Activated CD4-positive, alpha-beta T cell treated with anti-CD3 and anti-CD28 coated beads, Interleukin-10, Interleukin-2, amounts not matched to agents 100 ng/mL and 50 ng/mL, durations not matched to agents 16 hours and 8 hours (primary cell): ENCODE measurements at regions not wholly inside any gene's neighbourhood (a gene's known extent, or its start where the extent isn't known, plus 50 kb on each side); places are given as distances from the start of the nearest gene placed in this dataset.
A peak's percentile ranks its signal among the peaks of the same experiment; 100 is the strongest.
"Not testable (repeated sequence)": the region's sequence is repeated elsewhere in the genome, so short reads cannot be mapped to it uniquely, and the experiment has no call there.

Experiments used
- DNase-seq: peaks from one replicate; pipeline ENCODE4 v3.0.0-alpha.2; 2020

DNA sequence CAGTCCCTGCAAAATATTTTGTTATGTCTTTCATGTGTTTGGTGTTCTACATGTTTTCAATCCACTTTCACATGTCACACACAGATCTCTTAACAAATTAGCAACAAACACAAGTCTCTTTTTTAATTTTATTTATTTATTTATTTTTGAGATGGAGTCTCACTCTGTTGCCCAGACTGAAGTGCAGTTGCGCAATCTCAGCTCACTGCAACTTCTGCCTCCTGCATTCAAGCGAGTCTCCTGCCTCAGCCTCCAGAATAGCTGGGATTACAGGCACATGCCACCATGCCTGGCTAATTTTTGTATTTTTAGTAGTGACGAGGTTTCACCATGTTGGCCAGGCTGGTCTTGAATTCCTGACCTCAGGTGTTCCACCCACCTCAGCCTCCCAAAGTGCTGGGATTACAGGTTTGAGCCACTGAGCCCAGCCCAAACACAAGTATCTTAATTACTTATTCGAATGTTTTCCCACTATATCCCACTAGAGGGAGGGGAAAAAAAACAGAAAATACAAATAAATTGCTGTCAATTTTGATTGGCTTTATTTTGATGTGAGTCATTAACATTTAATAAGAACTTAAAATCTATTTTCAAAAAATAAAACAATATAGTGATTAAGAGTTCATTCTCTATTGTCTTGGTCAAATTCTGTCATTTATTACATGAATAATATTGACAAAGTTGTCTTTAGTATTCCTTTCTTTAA lies 1641.0 kb upstream of the CELF4 start:
- DNase-seq: not testable (repeated sequence)

DNA sequence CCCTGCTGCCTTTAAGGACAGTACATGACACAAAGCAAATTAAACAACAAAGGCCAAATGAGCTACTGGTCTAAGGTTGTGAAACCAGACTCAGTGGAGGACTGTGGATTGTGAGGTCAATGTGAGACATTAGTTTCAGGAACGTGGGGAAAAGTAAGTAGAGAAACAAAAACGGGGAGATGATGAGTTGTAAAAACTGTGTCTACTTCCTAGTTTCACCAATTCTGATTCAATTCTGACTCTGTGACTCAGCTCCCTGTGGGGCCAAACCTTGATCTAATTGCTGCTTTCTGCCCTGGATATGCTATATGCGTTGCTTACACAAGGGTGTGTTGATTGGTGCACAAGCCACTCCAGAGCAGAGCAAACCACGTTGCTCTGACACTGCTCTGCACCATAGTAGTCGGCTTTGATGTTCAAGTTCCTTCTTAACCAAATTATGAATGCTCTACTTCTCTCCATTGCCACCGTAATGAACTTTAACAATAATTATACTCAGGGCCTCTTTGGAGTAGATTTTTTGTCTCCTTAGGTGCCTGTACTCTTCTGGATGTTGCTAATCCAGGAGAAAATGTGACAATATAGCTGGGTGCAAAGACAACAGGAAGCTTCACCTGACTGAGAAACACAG lies 1640.1 kb upstream of the CELF4 start:
- peak; percentile 9 for DNase-seq

DNA sequence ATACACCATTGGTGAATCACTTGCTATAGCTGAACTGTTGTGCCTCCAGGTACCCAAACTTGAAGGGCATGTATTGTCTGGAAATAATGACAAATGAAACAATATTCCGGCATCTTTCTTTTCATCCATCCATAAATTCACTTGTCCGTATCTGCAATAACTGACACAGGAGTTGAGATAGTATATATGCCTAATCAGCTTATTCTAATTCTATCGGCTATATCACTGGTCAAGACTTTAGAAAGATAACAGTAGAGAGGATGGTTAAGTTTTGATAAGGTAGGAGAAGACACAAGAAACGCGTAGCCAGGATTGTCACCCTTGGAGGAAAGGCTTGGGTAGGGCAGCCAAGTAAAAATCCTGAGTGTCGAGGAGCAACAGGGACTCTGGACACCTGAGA lies 1634.6 kb upstream of the CELF4 start:
- DNase-seq: no peak

DNA sequence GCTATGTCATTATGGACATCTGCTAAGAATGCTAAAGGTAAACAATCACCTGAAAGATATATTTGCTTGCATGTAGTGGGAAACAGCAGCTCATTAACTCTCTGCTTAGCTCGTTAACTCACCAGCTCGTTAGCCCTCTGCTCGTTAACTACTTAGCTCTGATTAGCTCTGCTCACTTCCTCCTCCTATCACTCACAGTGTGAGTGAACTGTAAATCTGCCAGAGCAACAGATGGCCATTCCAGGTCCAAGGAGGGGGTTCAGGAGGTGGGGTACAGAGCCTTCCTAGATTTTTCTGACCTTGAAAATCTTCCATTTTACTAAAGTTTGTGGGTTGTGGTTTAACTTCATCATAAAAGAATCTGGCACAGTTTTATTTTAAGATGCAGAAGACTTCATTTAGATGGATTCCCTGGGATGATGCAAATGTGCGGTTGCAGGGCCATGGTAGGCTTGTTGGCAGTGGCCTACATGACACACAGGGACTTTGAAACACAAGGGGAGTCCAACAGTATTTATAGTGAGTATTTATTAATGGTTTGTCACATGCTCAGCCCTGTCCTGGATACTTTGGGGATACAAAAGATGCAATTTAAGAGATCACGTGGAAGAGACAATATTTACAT lies 1633.7 kb upstream of the CELF4 start:
- no peak for DNase-seq

DNA sequence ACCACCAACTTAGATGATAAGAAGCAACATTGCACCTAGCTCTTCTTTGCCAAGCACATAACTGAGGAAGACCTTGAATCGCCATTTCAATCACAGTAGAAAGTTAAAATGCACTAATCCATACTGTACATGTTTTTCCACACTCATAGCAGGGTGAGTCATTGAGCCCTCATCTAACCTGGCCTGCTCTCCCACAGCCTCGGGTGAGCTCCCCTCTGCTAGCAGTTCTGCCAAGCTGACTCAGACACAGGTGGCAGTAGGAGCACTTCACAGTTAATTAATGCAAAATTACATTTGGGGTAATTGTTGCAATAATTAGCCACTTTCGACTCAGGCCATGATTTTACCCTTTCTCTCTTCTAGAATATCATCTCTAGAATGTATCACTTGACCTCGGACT lies 1632.8 kb upstream of the CELF4 start:
- no peak for DNase-seq

DNA sequence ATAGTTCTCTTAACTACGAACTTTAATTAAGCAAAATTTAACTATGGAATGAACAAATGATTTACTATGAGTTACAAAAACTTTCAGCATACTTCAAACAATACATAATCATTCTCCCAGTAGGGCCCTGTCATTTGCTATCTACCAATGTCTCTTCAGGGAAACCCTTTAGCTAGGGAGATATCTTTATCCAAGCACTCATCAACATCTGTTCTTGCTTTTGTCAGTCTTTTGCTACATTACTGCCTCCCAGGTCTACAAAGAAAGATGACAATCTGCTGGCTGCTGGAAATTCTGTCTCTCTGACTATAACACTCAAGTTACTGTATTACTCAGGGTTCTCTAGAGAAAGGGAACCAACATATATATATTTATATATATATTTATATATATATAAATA lies 1626.3 kb upstream of the CELF4 start:
- DNase-seq: no peak

DNA sequence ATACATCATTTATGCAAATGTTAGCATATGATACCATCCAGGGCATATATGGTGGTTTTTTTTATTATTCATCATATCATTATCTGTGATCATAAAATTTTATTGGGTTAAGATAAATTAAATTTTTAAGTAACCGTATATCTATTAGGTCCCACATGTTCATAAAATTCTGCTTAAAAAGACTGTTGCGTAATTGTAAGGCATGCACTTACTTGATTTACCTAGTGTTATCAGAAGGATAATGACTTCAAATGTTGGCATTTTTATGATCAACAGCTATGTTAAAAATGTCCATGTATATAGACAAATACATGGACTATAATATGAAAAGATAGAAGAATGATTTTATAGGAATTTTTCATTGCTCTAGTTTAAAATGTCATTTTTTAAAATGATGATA lies 1625.5 kb upstream of the CELF4 start:
- no peak for DNase-seq

DNA sequence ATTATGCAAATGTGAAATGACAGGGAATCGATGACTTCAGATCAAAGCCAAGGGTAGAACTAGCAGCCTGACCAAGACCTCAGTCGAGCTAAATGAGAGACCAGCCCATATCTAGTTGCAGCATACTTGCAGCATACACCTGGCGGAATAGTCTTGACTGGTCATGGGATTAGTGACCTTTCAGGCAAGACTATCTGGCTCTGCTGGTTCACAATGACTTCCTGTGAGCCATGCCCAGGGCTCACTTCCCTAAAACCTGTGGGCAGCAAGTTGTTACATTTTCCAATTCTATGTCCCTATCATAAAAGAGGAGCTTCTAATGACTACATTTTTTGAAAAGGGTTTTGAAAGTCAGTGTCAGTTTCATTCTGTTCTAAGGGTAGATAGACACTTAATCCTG lies 1624.9 kb upstream of the CELF4 start:
- DNase-seq: no peak

DNA sequence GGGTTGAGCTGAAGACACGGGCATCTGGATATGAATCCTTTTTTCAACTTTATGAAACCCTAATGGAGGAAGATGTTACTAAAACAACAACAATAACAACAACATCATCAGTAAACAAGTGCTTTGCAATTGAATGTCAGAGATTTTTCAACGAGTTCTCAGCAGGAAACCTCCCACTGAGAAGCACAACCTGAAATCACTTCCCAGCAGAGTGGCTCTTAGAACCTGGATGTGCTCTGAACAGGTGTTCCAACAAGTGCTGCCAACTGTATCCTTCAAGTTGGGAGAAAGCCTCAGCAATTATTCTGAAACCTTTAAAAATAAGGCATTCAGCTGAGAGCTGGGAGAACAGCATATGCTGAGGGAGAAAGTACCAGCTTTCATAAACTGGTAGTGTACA lies 1622.7 kb upstream of the CELF4 start:
- DNase-seq: no peak

DNA sequence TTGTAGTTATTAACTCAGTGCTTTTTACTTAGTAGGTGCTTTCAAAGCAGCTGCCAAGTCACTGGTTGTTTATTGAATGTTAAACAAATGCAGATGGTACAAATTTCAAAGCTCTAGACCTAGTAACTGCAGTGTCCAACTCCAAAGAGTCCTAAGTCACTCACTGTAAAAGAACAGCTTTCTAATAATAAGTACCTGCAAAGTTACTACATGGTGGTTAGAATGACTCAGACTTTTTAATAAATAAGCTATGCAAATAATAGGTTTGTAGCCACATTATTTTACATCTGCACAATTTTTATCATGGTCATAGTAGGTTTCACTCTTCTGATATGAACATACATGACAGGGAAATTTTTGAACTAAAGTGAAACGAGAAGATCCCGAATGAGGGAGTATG lies 1620.4 kb upstream of the CELF4 start:
- DNase-seq: no peak

DNA sequence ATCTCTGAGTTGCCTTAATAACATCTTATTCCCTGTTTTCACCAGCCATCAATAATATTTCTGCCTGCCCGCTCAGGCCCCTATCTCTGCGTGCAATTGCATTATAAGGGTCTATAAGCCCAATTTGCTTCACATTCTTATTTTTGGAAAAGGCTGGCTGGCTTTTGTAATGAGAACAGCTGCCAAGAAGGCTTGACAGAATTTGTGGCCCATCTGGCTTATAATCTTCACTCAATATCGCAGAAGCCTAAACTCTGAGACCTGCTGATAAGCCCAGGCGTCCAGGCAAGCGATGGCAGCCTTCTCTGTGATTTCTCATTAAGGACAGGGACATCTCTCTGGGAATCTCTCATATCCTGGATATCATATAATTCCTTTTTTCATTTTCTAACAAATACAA lies 1618.6 kb upstream of the CELF4 start:
- DNase-seq: no peak

DNA sequence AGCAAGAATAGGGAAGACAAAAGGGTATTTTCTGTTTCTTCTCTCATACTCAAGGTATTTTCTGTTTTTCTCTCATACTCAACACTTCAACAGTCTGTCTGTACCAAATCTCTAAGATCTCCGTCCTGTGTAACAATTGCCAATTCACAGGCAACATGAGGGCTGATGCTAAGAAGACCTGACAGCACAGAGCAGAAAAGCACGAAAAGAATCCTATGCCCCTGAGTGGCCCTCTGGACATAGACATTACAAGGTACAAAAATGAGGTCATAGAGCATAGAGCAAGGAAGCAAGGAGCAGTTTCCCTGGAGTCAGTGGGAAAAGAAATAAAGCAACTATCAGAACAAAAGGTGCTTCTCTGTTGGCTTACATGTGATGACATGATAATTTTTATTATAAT lies 1612.6 kb upstream of the CELF4 start:
- no peak for DNase-seq

DNA sequence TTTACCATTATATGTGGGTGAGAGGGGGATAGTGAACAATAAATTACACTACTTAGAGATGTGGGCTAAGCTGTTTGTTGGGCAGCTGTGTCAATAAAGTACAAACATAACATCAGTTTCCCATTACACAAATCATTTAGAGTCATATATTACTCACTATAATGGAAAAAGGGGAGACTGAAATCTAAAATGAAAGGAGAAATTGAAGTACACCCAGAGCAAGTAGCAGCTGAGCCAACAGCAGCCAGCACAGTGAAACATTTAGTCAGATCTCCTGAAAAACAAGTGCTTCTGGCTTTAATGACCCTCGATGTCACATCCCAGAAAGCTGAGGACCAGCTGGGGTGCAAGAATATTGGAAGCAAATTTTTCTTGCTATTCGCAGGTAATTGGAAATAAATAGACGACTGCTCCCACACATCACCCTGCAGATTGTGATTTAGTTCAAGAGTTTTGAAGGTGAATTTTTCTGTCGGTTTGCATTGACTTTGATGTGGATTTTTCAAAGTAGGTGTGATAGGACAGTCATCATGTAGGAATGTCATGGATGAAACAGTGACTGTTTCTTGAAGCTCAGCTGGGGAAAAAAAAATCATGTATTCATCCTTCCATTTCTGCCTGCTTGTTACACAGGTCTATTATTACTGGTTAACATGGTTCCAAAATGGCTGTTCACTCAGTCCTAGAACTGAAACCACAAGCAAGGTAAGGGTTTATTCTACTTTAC lies 1607.3 kb upstream of the CELF4 start:
- no peak for DNase-seq

DNA sequence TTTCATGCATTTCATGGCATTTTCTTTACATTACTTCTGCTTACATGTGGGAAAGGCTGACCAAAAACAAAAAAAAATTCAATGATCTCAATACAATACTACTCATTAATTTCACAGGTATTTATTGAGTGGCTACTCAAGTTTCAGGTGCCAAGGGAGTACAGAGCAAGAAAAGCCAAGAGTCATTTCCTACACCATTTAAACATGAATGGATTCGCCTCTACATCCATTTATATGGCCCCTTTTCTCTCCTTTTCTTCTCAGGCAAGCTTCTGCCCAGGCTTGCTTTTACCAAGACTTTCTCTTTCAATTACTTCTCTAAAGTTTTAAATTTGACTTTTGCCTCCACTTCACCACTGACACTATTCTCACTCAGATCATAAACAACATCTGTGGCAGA lies 1603.1 kb upstream of the CELF4 start:
- no peak for DNase-seq

DNA sequence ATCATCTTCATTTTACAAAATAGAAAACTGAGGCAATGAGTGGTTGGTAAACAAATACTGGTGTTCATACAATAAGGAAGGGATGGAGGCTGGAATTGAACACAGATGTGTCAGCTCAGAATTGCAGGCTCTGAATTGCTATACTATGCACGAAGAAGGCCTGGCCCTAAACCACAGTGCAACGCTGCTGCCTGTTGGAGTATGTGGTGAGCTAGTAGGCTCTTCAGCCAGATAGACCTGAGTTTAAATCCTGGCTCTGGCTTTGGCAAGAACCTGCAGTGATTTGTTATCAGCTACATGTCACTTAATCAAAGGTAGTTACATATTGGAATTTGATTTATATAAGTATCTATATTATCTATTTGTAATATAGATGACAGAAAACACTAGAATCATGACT lies 1602.4 kb upstream of the CELF4 start:
- no peak for DNase-seq

DNA sequence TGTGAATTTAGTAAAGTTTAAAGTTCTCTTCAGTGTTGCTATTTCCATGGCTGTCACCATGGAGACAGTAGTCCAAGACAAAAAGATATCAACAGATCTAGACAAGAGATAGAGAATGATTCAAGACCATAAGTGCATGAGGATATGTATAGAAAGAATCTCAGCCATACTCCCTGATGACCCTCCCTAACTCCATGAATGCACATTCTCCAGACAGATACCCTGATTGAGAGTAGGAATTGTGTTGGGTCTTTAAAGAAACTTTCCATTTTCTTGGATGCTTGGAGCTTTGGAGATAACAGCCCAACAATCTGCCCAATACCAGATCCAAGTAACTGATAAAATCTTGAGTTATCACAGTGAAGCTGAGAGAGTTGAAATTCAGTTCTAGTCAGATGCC lies 1601.2 kb upstream of the CELF4 start:
- DNase-seq: no peak

DNA sequence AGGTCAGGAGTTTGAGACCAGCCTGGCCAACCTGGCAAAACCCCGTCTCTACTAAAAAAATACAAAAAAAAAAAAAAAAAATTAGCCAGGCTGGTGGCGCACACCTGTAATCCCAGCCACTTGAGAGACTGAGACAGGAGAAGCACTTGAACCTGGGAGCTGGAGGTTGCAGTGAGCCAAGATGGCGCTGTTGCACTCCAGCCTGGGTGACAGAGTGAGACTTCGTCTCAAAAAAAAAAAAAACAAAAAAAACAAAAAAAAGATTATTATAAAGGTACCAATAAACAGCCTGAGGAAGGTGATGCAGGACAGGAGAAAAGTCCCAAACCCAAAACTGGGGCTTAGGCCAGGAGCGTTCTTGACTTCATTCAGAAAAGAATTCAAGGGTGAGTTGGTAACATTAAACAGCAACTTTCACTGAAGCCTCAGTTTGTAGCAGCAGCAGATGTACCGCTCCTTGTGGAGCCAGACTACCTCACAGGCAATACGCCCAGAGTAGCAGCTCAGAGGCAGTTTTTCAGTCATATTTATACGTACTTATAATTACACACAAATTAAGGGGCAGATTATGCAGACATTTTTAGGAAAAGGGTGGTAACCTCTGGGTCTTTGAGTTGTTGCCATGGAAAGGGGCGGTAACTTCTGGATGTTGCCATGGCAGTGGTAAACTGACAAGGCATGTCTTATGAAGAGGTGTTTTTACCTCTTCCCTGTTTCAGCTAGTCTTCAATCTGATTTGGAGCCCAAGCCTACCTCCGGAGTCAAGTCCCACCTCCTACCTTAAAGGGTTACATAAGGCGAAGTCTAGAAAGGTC lies 1596.6 kb upstream of the CELF4 start:
- no peak for DNase-seq

DNA sequence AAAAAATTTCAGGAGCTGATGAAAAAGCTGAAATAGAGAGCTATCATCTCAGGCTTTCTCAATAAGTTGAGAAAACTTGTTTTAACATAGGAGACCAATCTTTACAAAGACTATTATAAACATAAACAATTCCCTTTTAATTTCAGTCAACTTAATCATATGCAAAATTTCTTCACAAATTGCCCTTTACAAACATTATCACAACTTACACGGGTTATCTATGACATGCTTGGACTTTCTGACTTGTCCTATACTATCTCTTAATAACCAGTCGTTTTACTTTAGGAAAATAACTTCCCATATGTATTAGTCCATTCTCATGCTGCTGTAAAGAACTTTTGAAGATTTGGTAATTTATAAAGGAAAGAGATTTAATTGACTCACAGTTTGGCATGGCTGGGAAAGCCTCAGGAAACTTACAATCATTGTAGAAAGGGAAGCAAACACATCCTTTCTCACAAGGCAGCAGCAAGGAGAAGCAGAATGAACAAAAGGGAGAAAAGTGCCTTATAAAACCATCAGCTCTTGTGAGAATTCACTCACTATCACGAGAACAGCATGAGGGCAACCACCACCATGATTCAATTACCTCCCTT lies 1583.7 kb upstream of the CELF4 start:
- no peak for DNase-seq

DNA sequence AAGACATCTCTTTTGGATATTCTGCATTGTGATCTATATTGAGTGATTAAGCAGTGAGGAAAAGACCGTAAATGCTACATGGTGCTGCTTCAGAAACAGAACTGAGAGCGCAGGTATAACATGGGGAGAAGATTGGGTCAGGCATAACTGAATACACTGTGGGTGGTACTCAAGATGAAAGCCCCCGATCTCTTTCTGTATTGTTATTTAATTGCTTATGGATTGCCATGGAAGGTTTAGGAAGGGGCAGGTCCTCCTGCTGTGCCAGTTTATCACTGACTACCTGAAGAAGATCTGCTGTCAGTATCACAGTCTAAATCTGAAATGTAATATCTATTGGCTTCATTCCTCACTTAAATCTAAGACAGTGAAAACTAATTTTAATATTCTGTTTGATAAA lies 1568.7 kb upstream of the CELF4 start:
- no peak for DNase-seq

DNA sequence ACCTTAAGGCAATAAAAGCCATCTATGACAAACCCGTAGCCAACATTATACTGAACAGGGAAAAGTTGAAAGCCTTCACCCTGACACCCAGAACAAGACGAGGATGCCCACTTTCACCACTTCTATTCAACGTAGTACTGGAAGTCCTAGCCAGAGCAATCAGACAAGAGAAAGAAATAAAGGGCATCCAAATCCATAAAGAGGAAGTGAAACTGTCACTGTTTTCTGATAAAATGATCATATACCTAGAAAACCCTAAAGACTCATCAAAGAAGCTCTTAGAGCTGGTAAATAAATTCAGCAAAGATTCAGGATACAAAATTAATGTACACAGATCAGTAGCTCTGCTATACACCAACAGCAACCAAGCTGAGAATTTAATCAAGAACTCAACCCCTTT lies 1561.9 kb upstream of the CELF4 start:
- DNase-seq: not testable (repeated sequence)

DNA sequence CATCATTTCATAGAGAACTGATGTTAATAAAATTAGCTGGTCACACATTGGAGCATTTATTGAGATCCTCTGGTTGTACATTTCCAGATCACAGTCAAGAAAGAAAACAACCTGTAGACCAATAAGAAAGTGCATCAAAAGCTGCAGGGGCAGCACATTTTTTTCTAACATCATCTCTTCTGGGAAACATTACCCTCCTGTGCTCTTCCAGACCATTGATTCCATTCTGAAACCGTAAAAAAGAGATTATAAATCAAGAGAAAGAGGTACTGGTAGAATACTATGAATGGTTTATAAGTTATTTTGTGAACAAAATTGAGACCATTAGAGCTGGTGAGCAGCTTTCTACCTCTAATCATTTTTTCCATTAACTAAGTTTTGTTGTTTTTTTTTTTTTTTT lies 1548.2 kb upstream of the CELF4 start:
- DNase-seq: no peak

DNA sequence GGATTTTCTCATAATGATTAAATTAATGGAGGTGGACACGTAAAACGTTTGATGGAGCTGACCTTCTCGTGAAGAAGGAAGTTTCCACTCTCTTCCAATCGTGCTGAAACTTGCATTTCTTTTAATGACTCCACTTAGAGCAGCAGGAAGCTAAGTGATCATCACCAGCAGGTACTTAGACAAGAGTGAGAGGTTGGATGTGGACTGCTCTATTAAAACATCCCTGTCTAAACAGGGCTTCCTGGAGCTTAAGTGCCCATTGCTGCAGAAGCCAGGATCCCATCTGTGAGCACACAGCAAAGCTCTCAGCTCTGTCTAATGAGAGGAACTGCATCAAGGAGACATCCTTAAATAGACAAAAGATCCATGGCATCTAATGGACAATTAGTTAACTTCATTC lies 1539.5 kb upstream of the CELF4 start:
- no peak for DNase-seq

DNA sequence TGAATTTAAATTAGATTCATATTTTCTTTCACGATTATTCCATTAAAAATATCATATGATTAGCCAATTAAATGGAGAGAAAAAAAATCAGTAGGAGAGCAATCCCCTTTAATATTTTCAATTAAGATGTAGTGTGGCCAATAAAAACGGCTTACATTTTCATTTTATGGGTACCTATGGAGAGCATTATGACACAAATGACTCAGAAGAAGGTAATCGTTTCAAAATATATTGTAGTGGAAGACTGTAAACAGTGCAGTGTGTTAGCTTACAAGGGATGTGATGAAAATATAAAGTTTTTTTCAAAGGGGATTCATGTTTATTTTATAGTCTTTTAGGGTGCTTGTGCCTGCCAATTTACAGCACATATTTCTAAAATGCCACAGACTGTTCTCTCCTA lies 1507.4 kb upstream of the CELF4 start:
- DNase-seq: no peak
